Aorta (tissue), 5 donors: ENCODE measurements at regions not wholly inside any gene's neighbourhood (a gene's known extent, or its start where the extent isn't known, plus 50 kb on each side); places are given as distances from the start of the nearest gene placed in this dataset.

ENCODE experiments used
- ATAC-seq: fragments of 200-7000 bp; cut with Tn5 transposase; one replicate; pipeline ENCODE4 v1.9.1; 2022; ENCODE audit warnings: moderate library complexity; ENCODE audit not compliant: low FRiP score
- DNase-seq, 2 donors: peaks; one replicate each; pipeline ENCODE4 v3.0.0-alpha.2; 2020
- H3K27ac ChIP-seq, 2 donors: one replicate each; pipeline ENCODE4 v1.5.1; 2013; ENCODE audit warnings: low read length in 2 of 2, mild to moderate bottlenecking in 2 of 2, moderate library complexity in 2 of 2, control low read depth in 1 of 2, inconsistent platforms in 1 of 2, low read depth in 1 of 2
- H3K27me3 ChIP-seq, 2 donors: one replicate each; pipeline ENCODE4 v1.6.1; 2013; ENCODE audit warnings: control low read depth in 1 of 2, low read length in 1 of 2, mild to moderate bottlenecking in 1 of 2, moderate library complexity in 1 of 2; ENCODE audit not compliant: insufficient read depth in 2 of 2, control insufficient read depth in 1 of 2
- H3K36me3 ChIP-seq, 2 donors: one replicate each; pipeline ENCODE4 v1.6.1; 2013; ENCODE audit warnings: control low read depth in 1 of 2, low read length in 1 of 2, mild to moderate bottlenecking in 1 of 2; ENCODE audit not compliant: insufficient read depth in 2 of 2, control insufficient read depth in 1 of 2
- H3K4me1 ChIP-seq, 2 donors: one replicate each; pipeline ENCODE4 v1.6.1; 2013; ENCODE audit warnings: low read length in 2 of 2, control low read depth in 1 of 2, mild to moderate bottlenecking in 1 of 2, moderate library complexity in 1 of 2; ENCODE audit not compliant: insufficient read depth in 2 of 2, control insufficient read depth in 1 of 2
- H3K4me3 ChIP-seq, 2 donors: one replicate each; pipeline ENCODE4 v1.5.1; 2013; ENCODE audit warnings: low read length in 2 of 2, control low read depth in 1 of 2, mild to moderate bottlenecking in 1 of 2
- H3K9me3 ChIP-seq: one replicate; pipeline ENCODE4 v1.6.1; 2013; ENCODE audit warnings: mild to moderate bottlenecking, low read length; ENCODE audit not compliant: control insufficient read depth
- WGBS, 2 donors: extraction: QIAGEN DNeasy Blood & Tissue Kit; methylation state at CpG; one replicate each; pipeline ENCODE4 v1.1.7; 2013; 5-methylcytosine and 5-hydroxymethylcytosine counted together
- intact Hi-C, 2 donors: fragments of 100-400 bp; cut with DNase I; formaldehyde crosslinking; loops; one replicate each; pipeline versions ENCODE4 v1.14.2 to v1.15.0; 2022
- microRNA-seq, 2 donors: library from miRNA; unstranded; fragments of <30 nt; microRNA quantifications; one replicate each; pipeline ENCODE4 v1.2.0, GENCODE V29; 2020
- donor health status: healthy with polysubstance abuse.
- donor health status: Bipolar disorder and iron deficiency.
- donor health status: DM: no; HTN: no; CAD: no.
- donor health status: DM: no; HTN: no; CAD: no.
- donor health status: DM: yes; HTN: yes; CAD: no.

- Histone ChIP-seq H3K36me3 (no peaks in the 10 kb centered on the region), H3K9me3 (no peaks in the 10 kb centered on the region), H3K27me3 (no peaks in the 10 kb centered on the region), H3K4me3 (no peak overlapping the region), H3K4me1 (no peaks in the 10 kb centered on the region), H3K27ac (no peak overlapping the region)
- DNase-seq (no peak), ATAC-seq (no peak)
- intact Hi-C loops = no loop called here
- 20% methylated on average over 6 of the region's 6 CpGs for WGBS, 2 donors
These were observed 201.6 kb downstream of the IGSF11 start for GRCh38 chr3:118833075-118833474.

DNA sequence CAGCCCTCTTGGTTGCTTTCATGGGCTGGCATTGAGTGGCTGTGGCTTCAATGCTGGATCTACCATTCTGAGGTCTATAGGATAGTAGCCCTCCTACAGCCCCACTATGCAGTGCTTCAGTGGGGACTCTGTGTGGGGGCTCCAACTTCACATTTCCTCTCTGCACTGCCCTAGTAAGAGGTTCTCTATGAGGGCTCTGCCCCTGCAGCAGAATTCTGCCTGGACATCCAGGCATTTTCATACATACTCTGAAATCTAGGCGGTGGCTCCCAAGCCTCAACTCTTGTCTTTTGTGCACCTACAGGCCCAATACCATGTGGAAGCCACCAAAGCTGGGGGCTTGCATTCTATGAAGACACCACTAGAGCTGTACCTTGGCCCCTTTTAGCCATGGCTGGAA, 195.8 kb downstream of the IGSF11 start:
- 59 to 100% methylated on average over 1 of the region's 1 CpG for WGBS, 2 donors
- no peak for ATAC-seq
- no peak overlapping the region for H3K4me3 ChIP-seq
- no peak for DNase-seq
- H3K36me3 ChIP-seq = no peaks in the 10 kb centered on the region
- intact Hi-C loops = no loop called here
- H3K4me1 ChIP-seq = no peaks in the 10 kb centered on the region
- no peaks in the 10 kb centered on the region for H3K27me3 ChIP-seq
- no peak overlapping the region for H3K27ac ChIP-seq
- peaks cover 16% of the 10 kb centered on the region for H3K9me3 ChIP-seq

DNA sequence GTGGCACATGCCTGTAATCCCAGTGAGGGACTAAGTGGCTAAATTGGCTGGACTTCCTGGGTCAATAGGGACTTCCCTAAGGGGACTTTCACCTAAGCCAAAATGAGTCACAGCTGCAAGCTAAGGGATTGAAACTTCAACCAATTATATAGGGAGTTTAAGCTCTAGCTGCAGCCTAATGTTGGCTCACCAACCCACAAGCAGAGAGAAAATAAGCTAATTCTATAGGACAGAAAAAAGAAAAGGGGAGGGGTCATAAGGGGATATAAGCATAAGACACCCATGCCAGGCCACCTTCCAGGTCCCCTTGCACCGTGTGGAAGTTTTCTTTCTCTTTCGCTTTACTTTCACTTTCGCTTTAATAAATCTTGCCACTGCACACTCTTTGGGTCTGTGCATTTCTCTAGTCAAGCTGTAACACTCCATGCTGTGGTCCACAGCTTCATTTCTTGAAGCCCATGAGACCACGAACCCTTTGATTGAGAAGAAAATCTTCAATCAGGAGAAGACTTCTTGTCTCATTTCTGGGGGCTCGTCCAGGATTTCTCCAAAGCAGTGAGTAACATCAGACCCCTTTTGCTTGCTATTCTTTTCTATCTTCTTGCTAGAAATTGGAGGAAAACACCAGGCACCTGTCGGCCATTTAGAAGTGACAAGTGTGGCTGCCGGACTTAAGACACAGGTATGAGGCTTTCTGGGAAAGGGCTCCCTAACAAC, 192.3 kb downstream of the IGSF11 start:
- peaks cover 16% of the 10 kb centered on the region for H3K9me3 ChIP-seq
- no peaks in the 10 kb centered on the region for H3K27me3 ChIP-seq
- H3K4me1 ChIP-seq = no peaks in the 10 kb centered on the region
- DNase-seq = no peak
- 89 to 93% methylated on average over 7 of the region's 7 CpGs for WGBS, 2 donors
- no peak overlapping the region for H3K27ac ChIP-seq
- intact Hi-C loops = no loop called here
- no peaks in the 10 kb centered on the region for H3K36me3 ChIP-seq
- no peak overlapping the region for H3K4me3 ChIP-seq
- ATAC-seq = no peak

DNA sequence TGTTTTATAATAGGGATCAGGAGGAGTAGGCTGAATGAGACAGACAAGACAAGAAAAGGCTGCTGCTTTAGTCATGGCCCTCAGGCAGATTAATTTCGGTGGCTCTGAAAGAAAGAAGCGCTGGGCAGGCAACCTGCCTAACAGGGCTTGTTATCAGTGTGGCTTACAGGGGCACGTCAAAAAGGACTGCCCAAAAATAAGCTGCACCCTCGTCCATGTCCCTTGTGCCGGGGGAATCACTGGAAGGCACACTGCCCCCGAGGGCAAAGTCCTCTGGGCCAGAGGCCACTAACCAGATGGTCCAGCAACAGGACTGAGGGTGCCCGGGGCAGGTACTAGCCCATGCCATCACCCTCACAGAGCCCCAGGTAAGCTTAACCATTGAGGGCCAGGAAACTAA, 188.5 kb downstream of the IGSF11 start:
- H3K27me3 ChIP-seq = no peaks in the 10 kb centered on the region
- peaks cover 13% of the 10 kb centered on the region for H3K9me3 ChIP-seq
- intact Hi-C loops = no loop called here
- DNase-seq (no peak), ATAC-seq (no peak)
- no peak overlapping the region for H3K27ac ChIP-seq
- 79 to 88% methylated on average over 7 of the region's 7 CpGs for WGBS, 2 donors
- no peaks in the 10 kb centered on the region for H3K36me3 ChIP-seq
- no peak overlapping the region for H3K4me3 ChIP-seq
- no peaks in the 10 kb centered on the region for H3K4me1 ChIP-seq

Small RNA genes lying in the stretch of these regions (microRNA-seq; reads per million reads assigned to microRNA genes)
- 0 reads per million in 2 donors for gene MIR4447
